ENCODE measurements at regions not wholly inside any gene's neighbourhood (a gene's known extent, or its start where the extent isn't known, plus 50 kb on each side); places are given as distances from the start of the nearest gene placed in this dataset.

GRCh38 chr4:126715681-126716080 lies 917.1 kb upstream of the INTU start:
- no peaks in the 10 kb centered on the region for H3K79me2 ChIP-seq (ENCODE audit: control insufficient read depth, insufficient read depth, low read length)
- H3K27ac Mint-ChIP-seq = no peak overlapping the region
- no peak overlapping the region for H3K4me3 ChIP-seq (ENCODE audit: control extremely low read depth in 1 of 5, extremely low read depth in 1 of 5, insufficient read depth in 1 of 5, low read depth in 2 of 5, low read length in 4 of 5)
- H4K20me1 ChIP-seq (ENCODE audit: control insufficient read depth, insufficient read depth, low read length, poor library complexity, severe bottlenecking) = no peaks in the 10 kb centered on the region
- H3K9me3 Mint-ChIP-seq (ENCODE audit: insufficient read depth) = peaks cover 7% of the 10 kb centered on the region
- intact Hi-C loops (cut with micrococcal nuclease) = no loop called here
- H2AFZ ChIP-seq (ENCODE audit: insufficient read depth, low read depth, low read length, poor library complexity, severe bottlenecking) = no peak overlapping the region
- DNase-seq (no peak), ATAC-seq (ENCODE audit: low read depth) (no peak)
- no peak overlapping the region for H3K4me2 ChIP-seq (replicated peaks; ENCODE audit: low read depth, low read length, poor library complexity, severe bottlenecking)
- TF ChIP-seq EZH2 (IDR thresholded peaks at IDR 0.05; ENCODE audit: borderline replicate concordance, insufficient read depth, low read depth, low read length, poor library complexity, severe bottlenecking) (no peak), CTCF (IDR thresholded peaks at IDR 0.05) (no peak)
- POLR2A ChIA-PET = no interaction called here
- H3K4me1 Mint-ChIP-seq = no peaks in the 10 kb centered on the region
- no peaks in the 10 kb centered on the region for H3K4me1 ChIP-seq (ENCODE audit: control insufficient read depth in 2 of 2, insufficient read depth in 2 of 2, low read length in 2 of 2)
- no peaks in the 10 kb centered on the region for H3K27me3 ChIP-seq (replicated peaks in 1 of 4; ENCODE audit: control extremely low read depth in 1 of 4, control insufficient read depth in 3 of 4, insufficient read depth in 4 of 4, low read length in 3 of 4)
- CTCF ChIA-PET = no interaction called here
- no peak overlapping the region for H3K27ac ChIP-seq (ENCODE audit: low read length in 2 of 2)
- whole genome bisulfite sequencing (ENCODE audit: insufficient coverage) = no CpG with 5 or more reads among the region's 3 CpGs
- no peaks in the 10 kb centered on the region for H3K9me3 ChIP-seq (ENCODE audit: control extremely low read depth in 1 of 3, control insufficient read depth in 2 of 3, insufficient read depth in 1 of 3, low read length in 2 of 3)
- H3K9ac ChIP-seq (ENCODE audit: low read length) = no peak overlapping the region
- H3K4me3 Mint-ChIP-seq = no peak overlapping the region
- no peaks in the 10 kb centered on the region for H3K27me3 Mint-ChIP-seq
- no peaks in the 10 kb centered on the region for H3K36me3 ChIP-seq (replicated peaks in 1 of 2; ENCODE audit: control extremely low read depth in 1 of 2, control insufficient read depth in 1 of 2, extremely low read depth in 1 of 2, insufficient read depth in 2 of 2, low read length in 1 of 2)

- DNase-seq (no peak), ATAC-seq (ENCODE audit: low read depth) (no peak)
- WGBS (ENCODE audit: insufficient coverage) = 60% methylated on average over 2 of the region's 4 CpGs
- Mint-ChIP-seq H3K4me1 (no peaks in the 10 kb centered on the region), H3K4me3 (no peak overlapping the region), H3K9me3 (ENCODE audit: insufficient read depth) (peaks cover 10% of the 10 kb centered on the region), H3K27me3 (no peaks in the 10 kb centered on the region), H3K27ac (no peak overlapping the region)
- Histone ChIP-seq H3K4me1 (ENCODE audit: control insufficient read depth in 2 of 2, insufficient read depth in 2 of 2, low read length in 2 of 2) (no peaks in the 10 kb centered on the region), H3K27ac (ENCODE audit: low read length in 2 of 2) (no peak overlapping the region), H3K9ac (ENCODE audit: low read length) (no peak overlapping the region), H3K27me3 (replicated peaks in 1 of 4; ENCODE audit: control extremely low read depth in 1 of 4, control insufficient read depth in 3 of 4, insufficient read depth in 4 of 4, low read length in 3 of 4) (no peaks in the 10 kb centered on the region), H3K4me2 (replicated peaks; ENCODE audit: low read depth, low read length, poor library complexity, severe bottlenecking) (no peak overlapping the region), H4K20me1 (ENCODE audit: control insufficient read depth, insufficient read depth, low read length, poor library complexity, severe bottlenecking) (no peaks in the 10 kb centered on the region), H3K9me3 (ENCODE audit: control extremely low read depth in 1 of 3, control insufficient read depth in 2 of 3, insufficient read depth in 1 of 3, low read length in 2 of 3) (peaks cover 0 to 3% (median 0%) of the 10 kb centered on the region in 3 donors), H3K79me2 (ENCODE audit: control insufficient read depth, insufficient read depth, low read length) (no peaks in the 10 kb centered on the region), H2AFZ (ENCODE audit: insufficient read depth, low read depth, low read length, poor library complexity, severe bottlenecking) (no peak overlapping the region), H3K4me3 (ENCODE audit: control extremely low read depth in 1 of 5, extremely low read depth in 1 of 5, insufficient read depth in 1 of 5, low read depth in 2 of 5, low read length in 4 of 5) (no peak overlapping the region), H3K36me3 (replicated peaks in 1 of 2; ENCODE audit: control extremely low read depth in 1 of 2, control insufficient read depth in 1 of 2, extremely low read depth in 1 of 2, insufficient read depth in 2 of 2, low read length in 1 of 2) (no peaks in the 10 kb centered on the region)
- ChIA-PET POLR2A (no interaction called here), CTCF (no interaction called here)
- intact Hi-C loops (cut with micrococcal nuclease) = no loop called here
- TF ChIP-seq CTCF (IDR thresholded peaks at IDR 0.05) (no peak), EZH2 (IDR thresholded peaks at IDR 0.05; ENCODE audit: borderline replicate concordance, insufficient read depth, low read depth, low read length, poor library complexity, severe bottlenecking) (no peak)
These were observed 914.6 kb upstream of the INTU start for GRCh38 chr4:126718136-126718535.

Data from B cell (primary cell).